ENCODE measurements at regions not wholly inside any gene's neighbourhood (a gene's known extent, or its start where the extent isn't known, plus 50 kb on each side); places are given as distances from the start of the nearest gene placed in this dataset.

DNA sequence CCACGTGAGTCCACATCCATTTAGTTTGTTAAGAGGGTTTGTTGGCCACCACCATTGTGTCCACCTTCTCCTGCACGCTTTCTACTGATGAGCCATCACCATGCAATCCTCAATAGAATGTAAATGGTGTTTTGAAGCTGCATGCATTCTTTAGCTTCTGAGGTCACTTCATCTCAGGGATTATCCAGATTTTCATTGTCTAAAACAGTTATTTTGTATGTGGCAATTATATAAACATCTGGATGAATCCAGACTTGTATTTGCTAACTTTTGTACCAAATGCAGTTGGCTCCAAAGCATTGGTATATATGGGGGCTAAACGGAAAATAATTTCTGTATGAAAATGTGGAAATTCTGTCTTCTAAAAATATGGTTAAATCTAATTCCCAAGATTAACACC lies 231.2 kb upstream of the ARID1B start:
- TF ChIP-seq POLR2A (IDR thresholded peaks at IDR 0.05; ENCODE audit: low read length) (no peak), GATA1 (IDR thresholded peaks at IDR 0.05; ENCODE audit: low read depth, low read length) (no peak)
